ENCODE measurements at regions not wholly inside any gene's neighbourhood (a gene's known extent, or its start where the extent isn't known, plus 50 kb on each side); places are given as distances from the start of the nearest gene placed in this dataset.
"Not testable (repeated sequence)": the region's sequence is repeated elsewhere in the genome, so short reads cannot be mapped to it uniquely, and the experiment has no call there.

GRCh38 chr2:126288362-126288761 lies 367.6 kb upstream of the GYPC start:
- WGBS, 2 donors: 72 to 76% methylated on average over 1 of the region's 1 CpG
- TF ChIP-seq POLR2A (IDR thresholded peaks at IDR 0.05): no peak
- no peak for TF ChIP-seq CTCF (IDR thresholded peaks at IDR 0.05)
- intact Hi-C loops (cut with DNase I; ENCODE audit: low total_unique reads): loop anchor here (10.0 kb wide), 1 partner anchor 1354 kb away; no protein-coding TSS in a partner anchor
- no peak overlapping the region for H3K4me3 ChIP-seq (ENCODE audit: low read depth, poor library complexity, severe bottlenecking)
- no peak for DNase-seq (ENCODE audit: low spot score in 2 of 2)

GRCh38 chr2:126293962-126294361 lies 362.0 kb upstream of the GYPC start:
- 82 to 88% methylated on average over 1 of the region's 1 CpG for WGBS, 2 donors
- intact Hi-C loops (cut with DNase I; ENCODE audit: low total_unique reads); H3K4me3 ChIP-seq (ENCODE audit: low read depth, poor library complexity, severe bottlenecking); DNase-seq (ENCODE audit: low spot score in 2 of 2): not testable (repeated sequence)

- no peak overlapping the region for H3K4me3 ChIP-seq (ENCODE audit: low read depth, poor library complexity, severe bottlenecking)
- TF ChIP-seq POLR2A (IDR thresholded peaks at IDR 0.05) (no peak), CTCF (IDR thresholded peaks at IDR 0.05) (no peak)
- WGBS, 2 donors: 92 to 96% methylated on average over 2 of the region's 2 CpGs
- intact Hi-C loops (cut with DNase I; ENCODE audit: low total_unique reads): no loop called here
- no peak for DNase-seq (ENCODE audit: low spot score in 2 of 2)
Measured at GRCh38 chr2:126299469-126299976, 356.4 kb upstream of the GYPC start.

- TF ChIP-seq CTCF (IDR thresholded peaks at IDR 0.05) (no peak), POLR2A (IDR thresholded peaks at IDR 0.05) (no peak)
- WGBS, 2 donors: 72 to 73% methylated on average over 1 of the region's 1 CpG
Measured at GRCh38 chr2:126300348-126300747, 355.6 kb upstream of the GYPC start.

DNA sequence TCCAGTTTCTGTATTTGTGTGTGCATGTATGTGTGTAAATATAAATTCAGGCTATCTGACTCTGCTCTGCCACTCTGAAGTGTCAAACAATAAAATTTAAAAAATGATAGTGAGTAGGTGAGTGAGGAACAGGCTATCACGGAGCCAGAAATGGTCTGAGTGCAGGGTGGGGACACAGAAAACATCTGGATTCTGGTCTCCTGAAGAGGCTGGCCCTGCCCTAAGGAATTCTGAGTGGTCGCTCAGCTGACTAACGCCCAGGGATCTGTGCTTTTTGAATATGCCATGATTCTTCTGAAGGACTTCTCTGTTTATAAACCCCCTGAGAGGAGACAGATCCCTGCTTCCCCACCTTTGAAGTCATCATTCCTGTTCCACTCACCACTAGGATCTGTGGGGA lies 353.9 kb upstream of the GYPC start:
- TF ChIP-seq CTCF (IDR thresholded peaks at IDR 0.05): no peak
- TF ChIP-seq POLR2A (IDR thresholded peaks at IDR 0.05): no peak
- 34 to 37% methylated on average over 3 of the region's 3 CpGs for WGBS, 2 donors
- intact Hi-C loops (cut with DNase I; ENCODE audit: low total_unique reads): no loop called here
- H3K4me3 ChIP-seq (ENCODE audit: low read depth, poor library complexity, severe bottlenecking): no peak overlapping the region
- no peak for DNase-seq (ENCODE audit: low spot score in 2 of 2)

More at GRCh38 chr2:126300348-126300747, 355.6 kb upstream of the GYPC start:
- no peak for DNase-seq (ENCODE audit: low spot score in 2 of 2)
- no peak overlapping the region for H3K4me3 ChIP-seq (ENCODE audit: low read depth, poor library complexity, severe bottlenecking)
- intact Hi-C loops (cut with DNase I; ENCODE audit: low total_unique reads): no loop called here

DNA sequence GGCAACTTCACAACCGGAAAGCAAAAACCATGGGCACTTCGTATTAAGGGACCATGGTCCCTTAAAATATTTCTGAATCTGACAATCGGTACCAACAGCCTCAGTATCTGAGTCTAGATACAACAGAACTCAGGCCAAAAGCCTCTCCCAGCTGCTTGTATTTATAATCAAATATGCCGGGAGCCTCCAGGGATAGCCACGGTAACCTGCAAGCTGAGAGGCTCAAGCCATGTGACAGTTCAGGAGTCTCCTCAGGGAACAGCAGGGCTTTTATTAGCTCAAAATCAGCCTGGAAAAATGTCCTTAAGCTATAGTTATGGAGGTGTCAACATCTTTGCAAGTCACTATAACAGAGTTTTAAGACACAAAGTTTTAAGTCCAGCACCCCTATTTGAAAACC lies 352.8 kb upstream of the GYPC start:
- TF ChIP-seq CTCF (IDR thresholded peaks at IDR 0.05): no peak
- TF ChIP-seq POLR2A (IDR thresholded peaks at IDR 0.05): no peak
- no peak for DNase-seq (ENCODE audit: low spot score in 2 of 2)
- no peak overlapping the region for H3K4me3 ChIP-seq (ENCODE audit: low read depth, poor library complexity, severe bottlenecking)
- intact Hi-C loops (cut with DNase I; ENCODE audit: low total_unique reads): no loop called here
- 60 to 68% methylated on average over 5 of the region's 5 CpGs for WGBS, 2 donors

All from lower leg skin (tissue), 4 donors.